ENCODE measurements at regions not wholly inside any gene's neighbourhood (a gene's known extent, or its start where the extent isn't known, plus 50 kb on each side); places are given as distances from the start of the nearest gene placed in this dataset.

DNA sequence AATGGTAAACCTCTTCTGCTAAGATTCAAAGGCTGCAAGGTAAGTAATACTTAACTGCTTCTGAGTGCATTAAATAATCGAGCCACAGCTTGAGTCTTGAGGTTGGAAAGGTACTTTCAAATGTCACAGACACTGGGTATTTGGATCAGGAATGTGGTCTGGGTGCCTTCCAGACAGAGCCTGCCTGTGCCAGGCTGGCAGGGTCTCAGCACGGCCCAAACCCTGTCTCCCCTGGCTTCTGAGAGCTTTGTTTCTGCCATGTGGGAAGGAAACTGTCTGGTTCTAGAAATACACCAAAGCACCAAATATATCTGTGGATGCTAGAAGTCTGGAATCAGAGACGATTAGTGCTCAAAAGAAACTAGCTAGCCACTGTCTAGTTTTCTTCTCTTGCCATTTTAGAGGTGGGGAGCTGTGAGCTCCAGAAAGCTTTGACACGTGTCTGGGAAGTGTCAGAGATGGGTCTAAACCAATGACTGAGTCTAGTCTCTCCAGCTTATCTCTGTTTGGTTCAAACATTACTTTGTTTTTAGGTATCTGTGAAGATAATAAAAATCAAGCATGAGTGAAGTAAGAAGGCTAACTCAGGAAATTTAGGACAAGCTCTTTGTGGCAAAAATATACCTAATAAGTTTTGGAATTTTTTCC is 162.8 kb downstream of the CYP26A1 start:
- TF ChIP-seq POLR2A (IDR thresholded peaks at IDR 0.05; ENCODE audit: low read depth, low read length) (no peak), EZH2 (IDR thresholded peaks at IDR 0.05; ENCODE audit: borderline replicate concordance, low read depth, low read length, severe bottlenecking) (no peak)
- TF ChIP-seq, protein P1, sequence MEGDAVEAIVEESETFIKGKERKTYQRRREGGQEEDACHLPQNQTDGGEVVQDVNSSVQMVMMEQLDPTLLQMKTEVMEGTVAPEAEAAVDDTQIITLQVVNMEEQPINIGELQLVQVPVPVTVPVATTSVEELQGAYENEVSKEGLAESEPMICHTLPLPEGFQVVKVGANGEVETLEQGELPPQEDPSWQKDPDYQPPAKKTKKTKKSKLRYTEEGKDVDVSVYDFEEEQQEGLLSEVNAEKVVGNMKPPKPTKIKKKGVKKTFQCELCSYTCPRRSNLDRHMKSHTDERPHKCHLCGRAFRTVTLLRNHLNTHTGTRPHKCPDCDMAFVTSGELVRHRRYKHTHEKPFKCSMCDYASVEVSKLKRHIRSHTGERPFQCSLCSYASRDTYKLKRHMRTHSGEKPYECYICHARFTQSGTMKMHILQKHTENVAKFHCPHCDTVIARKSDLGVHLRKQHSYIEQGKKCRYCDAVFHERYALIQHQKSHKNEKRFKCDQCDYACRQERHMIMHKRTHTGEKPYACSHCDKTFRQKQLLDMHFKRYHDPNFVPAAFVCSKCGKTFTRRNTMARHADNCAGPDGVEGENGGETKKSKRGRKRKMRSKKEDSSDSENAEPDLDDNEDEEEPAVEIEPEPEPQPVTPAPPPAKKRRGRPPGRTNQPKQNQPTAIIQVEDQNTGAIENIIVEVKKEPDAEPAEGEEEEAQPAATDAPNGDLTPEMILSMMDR (IDR thresholded peaks at IDR 0.05; ENCODE audit: extremely low read depth in 1 of 2, insufficient read depth in 1 of 2, low read depth in 1 of 2, low read length in 2 of 2) = no peak
